ENCODE measurements at regions not wholly inside any gene's neighbourhood (a gene's known extent, or its start where the extent isn't known, plus 50 kb on each side); places are given as distances from the start of the nearest gene placed in this dataset.
"Not testable (repeated sequence)": the region's sequence is repeated elsewhere in the genome, so short reads cannot be mapped to it uniquely, and the experiment has no call there.

GRCh38 chr1:38787041-38787440 lies 72.5 kb downstream of the RRAGC start:
- no peak for DNase-seq (ENCODE audit: low read depth)

DNA sequence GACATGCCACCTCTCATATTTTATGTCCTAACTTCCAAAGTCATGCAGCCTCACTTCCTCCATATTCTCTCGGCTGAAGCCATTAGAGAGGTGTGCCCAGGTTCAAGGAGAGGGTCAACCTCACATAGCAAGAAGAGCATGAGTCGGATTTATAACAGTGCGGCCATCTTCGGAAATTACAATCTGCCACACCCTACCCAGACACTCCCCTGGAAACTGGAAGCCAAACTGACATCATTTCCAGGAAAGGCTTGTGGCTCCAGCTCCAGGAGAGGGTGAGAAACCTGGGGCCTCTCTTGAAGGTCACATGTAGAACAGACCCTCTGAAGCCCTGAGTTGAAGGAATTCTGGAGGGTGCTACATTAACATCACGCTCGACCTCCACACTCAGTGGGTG lies 73.5 kb downstream of the RRAGC start:
- DNase-seq (ENCODE audit: low read depth): no peak

DNA sequence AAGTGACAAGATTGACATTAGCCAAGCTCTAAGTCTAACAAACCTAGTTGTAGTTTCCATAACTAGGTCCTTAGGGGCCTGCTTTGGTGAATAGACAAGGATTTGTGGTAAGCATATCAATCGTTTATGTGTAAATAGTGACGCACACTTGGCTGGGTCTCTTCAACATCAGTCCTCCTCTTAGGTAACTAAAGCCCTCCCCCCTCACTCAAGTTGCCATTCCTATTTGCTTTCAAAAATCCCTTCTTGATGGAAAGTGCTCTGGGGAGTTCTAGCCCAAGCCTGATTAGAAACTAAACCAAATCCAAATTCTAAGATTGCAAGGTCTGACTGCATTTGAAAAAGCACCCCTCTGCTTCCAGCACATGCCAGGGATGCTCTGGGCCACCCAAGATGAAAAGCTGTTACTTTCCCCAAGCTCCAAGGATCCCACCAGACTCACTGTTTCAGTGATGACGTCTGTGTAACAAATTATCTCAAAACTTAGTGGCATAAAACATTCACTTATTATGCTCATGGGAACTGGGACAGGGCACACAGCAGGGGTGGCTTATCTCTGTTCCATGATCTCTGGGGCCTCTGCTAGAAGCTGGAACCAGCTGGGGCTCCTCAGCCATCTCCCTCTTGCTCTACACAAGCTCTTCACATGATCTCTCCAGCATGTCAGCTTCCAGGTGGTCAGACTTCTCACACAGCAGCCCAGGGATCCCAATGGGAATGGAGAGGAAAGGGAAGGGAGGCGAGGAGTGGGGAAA lies 74.1 kb downstream of the RRAGC start:
- DNase-seq (ENCODE audit: low read depth): no peak

DNA sequence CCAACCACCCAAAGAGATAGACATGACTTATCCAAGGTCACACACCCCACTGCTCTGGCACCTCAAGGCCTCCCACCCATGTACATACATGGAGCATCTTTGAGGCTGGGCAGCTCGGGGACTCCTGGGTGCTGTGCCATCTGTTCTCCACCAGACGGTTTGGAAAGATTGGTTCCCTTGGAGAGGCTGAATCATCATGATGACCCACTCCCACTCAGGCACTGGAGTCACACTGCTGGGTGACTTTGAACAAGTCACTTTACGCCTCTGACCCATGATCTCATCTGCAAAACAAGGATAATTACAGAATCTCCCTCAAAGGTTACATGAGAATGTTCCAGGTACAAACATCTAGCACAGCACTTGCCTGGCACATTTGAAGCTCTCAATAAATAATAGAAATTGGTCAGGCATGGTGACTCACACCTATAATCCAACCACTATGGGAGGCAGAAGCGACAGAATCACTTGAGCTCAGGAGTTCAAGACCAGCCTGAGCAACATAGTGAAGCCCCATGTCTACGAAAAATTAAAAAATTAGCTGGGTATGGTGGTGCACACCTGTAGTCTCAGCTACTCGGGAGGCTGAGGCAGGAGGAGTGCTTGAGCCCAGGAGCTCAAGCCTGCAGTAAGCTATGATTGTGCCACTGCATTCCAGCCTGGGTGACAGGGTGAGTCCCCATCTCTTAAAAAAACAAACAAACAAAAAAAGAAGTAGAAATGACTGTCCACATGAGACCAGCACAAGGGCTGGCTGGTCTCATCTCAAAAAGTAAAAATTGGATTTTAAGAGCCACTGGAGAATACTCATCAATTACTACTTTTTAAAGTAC lies 74.9 kb downstream of the RRAGC start:
- DNase-seq (ENCODE audit: low read depth): no peak

GRCh38 chr1:38783640-38784229 lies 75.8 kb downstream of the RRAGC start:
- no peak for DNase-seq (ENCODE audit: low read depth)

- no peak for DNase-seq (ENCODE audit: low read depth)
Measured at GRCh38 chr1:38781872-38782617, 77.5 kb downstream of the RRAGC start.

- DNase-seq (ENCODE audit: low read depth): no peak
Measured at GRCh38 chr1:38780133-38780532, 79.4 kb downstream of the RRAGC start.

- no peak for DNase-seq (ENCODE audit: low read depth)
Measured at GRCh38 chr1:38779491-38779890, 80.1 kb downstream of the RRAGC start.

DNA sequence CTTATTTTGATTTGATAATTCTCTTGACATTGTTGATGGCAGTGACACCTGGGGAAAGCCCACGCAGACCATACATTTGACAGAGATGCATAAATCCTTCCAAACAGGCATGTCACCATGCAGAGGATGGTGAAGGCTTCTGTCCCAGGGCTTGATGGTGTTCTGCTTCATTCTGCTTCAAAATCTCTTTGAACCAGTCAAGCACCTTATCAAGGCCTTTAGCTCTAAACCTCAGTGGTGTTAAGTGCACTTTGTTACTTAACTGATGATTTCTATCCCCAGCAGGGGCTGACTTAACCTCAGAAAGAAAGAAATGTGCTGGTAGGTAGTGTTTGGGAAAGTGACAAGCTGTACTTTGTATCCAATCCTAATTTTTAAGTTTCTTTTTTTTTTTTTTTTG lies 81.1 kb downstream of the RRAGC start:
- DNase-seq (ENCODE audit: low read depth): no peak

- no peak for DNase-seq (ENCODE audit: low read depth)
Measured at GRCh38 chr1:38778051-38778450, 81.5 kb downstream of the RRAGC start.

DNA sequence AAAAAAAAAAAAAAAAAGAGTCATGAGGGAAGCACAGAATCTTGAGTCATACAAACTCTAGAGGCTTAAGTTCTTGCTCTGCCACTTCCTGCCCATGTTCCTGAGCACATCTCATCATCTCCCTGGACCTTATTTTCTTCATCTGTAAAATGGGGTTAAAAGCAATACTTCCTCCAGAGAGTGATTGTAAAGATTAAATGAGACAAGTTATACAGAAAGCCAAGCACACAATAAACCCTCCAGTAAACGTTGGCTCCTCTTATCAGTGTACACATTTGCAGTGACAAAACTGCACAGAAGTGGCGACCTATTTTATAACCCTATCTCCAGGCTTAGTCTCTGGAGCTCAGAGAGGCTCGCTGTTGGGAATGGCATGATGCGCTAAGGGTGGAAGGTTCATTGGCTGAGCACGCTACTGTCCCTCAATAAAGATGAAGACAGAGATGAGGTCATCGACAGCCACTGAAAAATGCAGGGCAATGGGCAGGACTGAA lies 82.1 kb downstream of the RRAGC start:
- no peak for DNase-seq (ENCODE audit: low read depth)

- DNase-seq (ENCODE audit: low read depth): no peak
Measured at GRCh38 chr1:38776466-38777065, 83.0 kb downstream of the RRAGC start.

- DNase-seq (ENCODE audit: low read depth): no peak
Measured at GRCh38 chr1:38775175-38775845, 84.3 kb downstream of the RRAGC start.

GRCh38 chr1:38773483-38773882 lies 86.1 kb downstream of the RRAGC start:
- DNase-seq (ENCODE audit: low read depth): no peak

- no peak for DNase-seq (ENCODE audit: low read depth)
Measured at GRCh38 chr1:38772953-38773352, 86.6 kb downstream of the RRAGC start.

DNA sequence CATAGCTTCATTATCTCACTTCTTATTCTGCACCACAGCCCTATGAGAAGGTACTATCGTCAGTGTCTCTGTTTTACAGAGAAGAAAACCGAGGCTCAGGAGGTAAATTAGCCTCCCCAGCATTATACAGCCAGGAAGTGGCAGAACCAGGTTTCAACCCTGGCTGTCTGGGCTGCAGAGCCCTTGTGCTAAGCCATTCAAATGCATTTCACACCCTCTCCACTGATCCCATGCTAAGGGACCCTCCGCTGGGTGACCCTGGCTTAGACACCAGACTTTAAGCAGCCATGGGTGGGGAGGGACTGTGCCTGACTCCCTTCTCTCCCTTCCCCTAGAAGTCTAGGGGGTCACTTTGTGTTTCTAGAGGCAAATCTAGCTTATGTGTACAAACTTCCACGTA lies 87.5 kb downstream of the RRAGC start:
- DNase-seq (ENCODE audit: low read depth): no peak

- not testable (repeated sequence) for DNase-seq (ENCODE audit: low read depth)
Measured at GRCh38 chr1:38770516-38771173, 88.9 kb downstream of the RRAGC start.

- no peak for DNase-seq (ENCODE audit: low read depth)
Measured at GRCh38 chr1:38766125-38766524, 93.4 kb downstream of the RRAGC start.

GRCh38 chr1:38763121-38763520 lies 96.5 kb downstream of the RRAGC start:
- no peak for DNase-seq (ENCODE audit: low read depth)

DNA sequence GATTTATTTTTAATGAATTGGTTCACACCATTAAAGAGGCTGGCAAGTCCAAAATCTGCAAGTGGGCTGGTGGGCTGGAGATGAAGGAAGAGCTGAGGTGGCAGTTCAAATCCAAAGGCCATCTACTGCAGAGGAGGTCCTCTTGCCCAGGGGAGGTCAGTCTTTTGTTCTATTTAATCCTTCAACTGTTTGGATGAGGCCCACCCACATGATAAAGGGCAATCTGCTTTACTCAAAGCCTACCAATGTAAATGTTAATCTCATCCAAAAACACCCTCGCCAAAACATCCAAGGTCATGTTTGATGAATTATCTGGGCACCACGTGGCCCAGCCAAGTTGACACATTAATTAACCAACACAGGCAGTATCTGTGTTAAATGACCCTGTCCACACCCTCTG lies 99.0 kb downstream of the RRAGC start:
- no peak for DNase-seq (ENCODE audit: low read depth)

- DNase-seq (ENCODE audit: low read depth): no peak
Measured at GRCh38 chr1:38758820-38759219, 100.8 kb downstream of the RRAGC start.
